Fibroblast of lung (primary cell): ENCODE measurements at regions not wholly inside any gene's neighbourhood (a gene's known extent, or its start where the extent isn't known, plus 50 kb on each side); places are given as distances from the start of the nearest gene placed in this dataset.

Experiments used
- DNase-seq, 2 donors: peaks; one replicate each; pipeline versions ENCODE4 v3.0.0 to v3.0.0-alpha.2; 2010; ENCODE audit warnings: low read depth in 2 of 2
- H2AFZ ChIP-seq: 2 replicates; pipeline ENCODE4 v1.5.1; 2012; ENCODE audit warnings: low read length, control low read depth, inconsistent platforms
- H3K27ac ChIP-seq: 2 replicates; pipeline ENCODE4 v1.5.1; 2011; ENCODE audit warnings: low read length, control low read depth; ENCODE audit not compliant: insufficient read depth
- H3K27me3 ChIP-seq: 2 replicates; pipeline ENCODE4 v1.5.1; 2011; ENCODE audit warnings: mild to moderate bottlenecking, low read length; ENCODE audit not compliant: control insufficient read depth, insufficient read depth
- H3K36me3 ChIP-seq: 2 replicates; pipeline ENCODE4 v1.5.1; 2011; ENCODE audit warnings: low read length; ENCODE audit not compliant: control insufficient read depth, insufficient read depth
- H3K4me1 ChIP-seq: 2 replicates; pipeline ENCODE4 v1.5.1; 2011; ENCODE audit warnings: low read length; ENCODE audit not compliant: control insufficient read depth, insufficient read depth; ENCODE audit errors: extremely low read depth
- H3K4me2 ChIP-seq: 2 replicates; pipeline ENCODE4 v1.5.1; 2011; ENCODE audit warnings: low read length, control low read depth; ENCODE audit not compliant: insufficient read depth; ENCODE audit errors: extremely low read depth
- H3K4me3 ChIP-seq, 4 experiments: fragments of 200-600 bp in 1 of 4; sonication (generic) in 1 of 4; replicated peaks in 1 of 4; 2 replicates each; pipeline ENCODE4 v1.5.1; 2011 to 2016; ENCODE audit warnings: low read length in 4 of 4, low read depth in 3 of 4, mild to moderate bottlenecking in 3 of 4, control low read depth in 2 of 4, inconsistent platforms in 1 of 4, mixed read lengths in 1 of 4; ENCODE audit not compliant: insufficient read depth in 1 of 4; ENCODE audit errors: control extremely low read depth in 1 of 4
- H3K79me2 ChIP-seq: 2 replicates; pipeline ENCODE4 v1.5.1; 2012; ENCODE audit warnings: mild to moderate bottlenecking, low read length, inconsistent platforms; ENCODE audit not compliant: control insufficient read depth, insufficient read depth
- H3K9ac ChIP-seq: 2 replicates; pipeline ENCODE4 v1.5.1; 2011; ENCODE audit warnings: mild to moderate bottlenecking, low read length, control low read depth; ENCODE audit not compliant: insufficient read depth
- H3K9me3 ChIP-seq: 2 replicates; pipeline ENCODE4 v1.5.1; 2012; ENCODE audit warnings: low read depth, low read length; ENCODE audit not compliant: control insufficient read depth, insufficient read depth
- H4K20me1 ChIP-seq: 2 replicates; pipeline ENCODE4 v1.5.1; 2011; ENCODE audit warnings: low read length; ENCODE audit not compliant: control insufficient read depth, insufficient read depth; ENCODE audit errors: extremely low read depth
- EZH2 ChIP-seq: IDR thresholded peaks from 2 replicates; pipeline ENCODE4 v1.5.1; 2012; ENCODE audit warnings: low read length, control low read depth, mild to moderate bottlenecking; ENCODE audit errors: missing control alignments
- TF ChIP-seq, protein P1 (sequence below), 2 donors: IDR thresholded peaks in 1 of 2; conservative IDR thresholded peaks in 1 of 2; 1 replicate in 1 of 2; 2 replicates in 1 of 2; pipeline ENCODE4 v1.5.1; 2011 to 2012; ENCODE audit warnings: low read length in 2 of 2, control low read depth in 1 of 2, inconsistent platforms in 1 of 2, low read depth in 1 of 2, mild to moderate bottlenecking in 1 of 2

DNA sequence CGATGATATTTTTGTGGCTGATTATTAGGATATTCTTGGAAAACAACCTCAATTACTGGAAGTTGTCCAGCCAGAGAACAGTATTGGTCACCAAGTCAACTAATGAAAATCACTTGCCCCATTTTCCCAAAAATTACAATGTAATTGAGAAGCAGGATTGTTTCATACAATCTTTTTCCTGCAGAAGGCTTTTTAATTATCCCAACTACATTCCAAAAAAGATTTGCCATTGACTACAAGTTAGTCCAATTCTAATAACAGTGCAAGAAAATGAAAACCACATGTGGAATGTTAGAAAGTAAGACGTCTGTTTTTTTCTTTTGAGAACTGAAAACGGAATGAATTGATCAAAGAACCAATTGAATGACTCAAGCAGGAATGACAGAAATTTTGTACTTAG, 1195.8 kb downstream of the SORCS1 start:
- H3K4me1 ChIP-seq: no peaks in the 10 kb centered on the region
- no peaks in the 10 kb centered on the region for H3K36me3 ChIP-seq
- no peaks in the 10 kb centered on the region for H3K79me2 ChIP-seq
- H3K27me3 ChIP-seq: no peaks in the 10 kb centered on the region
- H4K20me1 ChIP-seq: no peaks in the 10 kb centered on the region
- H3K9me3 ChIP-seq: no peaks in the 10 kb centered on the region
- no peak overlapping the region for H3K4me3 ChIP-seq
- H3K9ac ChIP-seq: no peak overlapping the region
- H3K4me2 ChIP-seq: no peak overlapping the region
- no peak overlapping the region for H2AFZ ChIP-seq
- H3K27ac ChIP-seq: no peak overlapping the region
- TF ChIP-seq, protein P1, sequence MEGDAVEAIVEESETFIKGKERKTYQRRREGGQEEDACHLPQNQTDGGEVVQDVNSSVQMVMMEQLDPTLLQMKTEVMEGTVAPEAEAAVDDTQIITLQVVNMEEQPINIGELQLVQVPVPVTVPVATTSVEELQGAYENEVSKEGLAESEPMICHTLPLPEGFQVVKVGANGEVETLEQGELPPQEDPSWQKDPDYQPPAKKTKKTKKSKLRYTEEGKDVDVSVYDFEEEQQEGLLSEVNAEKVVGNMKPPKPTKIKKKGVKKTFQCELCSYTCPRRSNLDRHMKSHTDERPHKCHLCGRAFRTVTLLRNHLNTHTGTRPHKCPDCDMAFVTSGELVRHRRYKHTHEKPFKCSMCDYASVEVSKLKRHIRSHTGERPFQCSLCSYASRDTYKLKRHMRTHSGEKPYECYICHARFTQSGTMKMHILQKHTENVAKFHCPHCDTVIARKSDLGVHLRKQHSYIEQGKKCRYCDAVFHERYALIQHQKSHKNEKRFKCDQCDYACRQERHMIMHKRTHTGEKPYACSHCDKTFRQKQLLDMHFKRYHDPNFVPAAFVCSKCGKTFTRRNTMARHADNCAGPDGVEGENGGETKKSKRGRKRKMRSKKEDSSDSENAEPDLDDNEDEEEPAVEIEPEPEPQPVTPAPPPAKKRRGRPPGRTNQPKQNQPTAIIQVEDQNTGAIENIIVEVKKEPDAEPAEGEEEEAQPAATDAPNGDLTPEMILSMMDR (conservative IDR thresholded peaks at IDR 0.05 in 1 of 2, IDR thresholded peaks at IDR 0.05 in 1 of 2; ENCODE audit: low read depth in 1 of 2, low read length in 2 of 2): no peak
- TF ChIP-seq EZH2: no peak
- DNase-seq: no peak

GRCh38 chr10:105967256-105967655, 1197.2 kb downstream of the SORCS1 start:
- Histone ChIP-seq H3K4me3 (no peak overlapping the region), H3K27me3 (no peaks in the 10 kb centered on the region), H3K4me1 (no peaks in the 10 kb centered on the region), H3K36me3 (no peaks in the 10 kb centered on the region), H3K9ac (no peak overlapping the region), H3K79me2 (no peaks in the 10 kb centered on the region), H4K20me1 (no peaks in the 10 kb centered on the region), H3K27ac (no peak overlapping the region), H3K4me2 (no peak overlapping the region), H2AFZ (no peak overlapping the region), H3K9me3 (no peaks in the 10 kb centered on the region)
- no peak for TF ChIP-seq EZH2
- TF ChIP-seq, protein P1 (conservative IDR thresholded peaks at IDR 0.05 in 1 of 2, IDR thresholded peaks at IDR 0.05 in 1 of 2; ENCODE audit: low read depth in 1 of 2, low read length in 2 of 2): no peak
- DNase-seq: no peak

DNA sequence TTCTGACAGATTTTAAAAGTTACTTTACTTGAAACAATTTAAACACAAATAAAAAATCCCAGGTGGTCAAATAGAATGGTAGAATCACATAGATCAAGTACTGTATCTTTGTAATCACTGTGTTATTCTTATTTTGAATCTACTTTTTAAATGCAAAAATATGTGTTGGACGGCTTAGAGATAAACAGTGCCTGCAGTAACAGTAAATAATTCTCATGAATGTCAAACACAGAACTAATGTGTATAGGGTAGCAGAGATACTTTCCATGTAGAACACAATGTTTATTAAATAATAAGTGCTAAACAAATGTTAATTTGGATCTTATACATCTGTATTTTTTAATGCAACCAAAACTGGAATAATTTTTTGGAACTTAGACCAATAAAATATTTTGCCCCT, 1199.4 kb downstream of the SORCS1 start:
- H3K9me3 ChIP-seq: no peaks in the 10 kb centered on the region
- H3K4me2 ChIP-seq: no peak overlapping the region
- H3K27me3 ChIP-seq: no peaks in the 10 kb centered on the region
- no peaks in the 10 kb centered on the region for H3K79me2 ChIP-seq
- H3K4me3 ChIP-seq: no peak overlapping the region
- H3K9ac ChIP-seq: no peak overlapping the region
- no peak overlapping the region for H3K27ac ChIP-seq
- H4K20me1 ChIP-seq: no peaks in the 10 kb centered on the region
- no peaks in the 10 kb centered on the region for H3K4me1 ChIP-seq
- no peaks in the 10 kb centered on the region for H3K36me3 ChIP-seq
- no peak overlapping the region for H2AFZ ChIP-seq
- TF ChIP-seq, protein P1 (conservative IDR thresholded peaks at IDR 0.05 in 1 of 2, IDR thresholded peaks at IDR 0.05 in 1 of 2; ENCODE audit: low read depth in 1 of 2, low read length in 2 of 2): no peak
- no peak for TF ChIP-seq EZH2
- DNase-seq: no peak
